Activated naive CD4-positive, alpha-beta T cell treated with anti-CD3 and anti-CD28 coated beads, Interleukin-2, amount 50 U/mL, for 24 hours (primary cell): ENCODE measurements at regions not wholly inside any gene's neighbourhood (a gene's known extent, or its start where the extent isn't known, plus 50 kb on each side); places are given as distances from the start of the nearest gene placed in this dataset.
A peak's percentile ranks its signal among the peaks of the same experiment; 100 is the strongest.
"Not testable (repeated sequence)": the region's sequence is repeated elsewhere in the genome, so short reads cannot be mapped to it uniquely, and the experiment has no call there.

Experiments
- H3K27ac Mint-ChIP-seq: one replicate; pipeline ENCODE4 v1.8.0; 2021; ENCODE audit warnings: mild to moderate bottlenecking, mixed read lengths
- H3K27me3 Mint-ChIP-seq: one replicate; pipeline ENCODE4 v1.8.0; 2021; ENCODE audit warnings: mixed read lengths
- H3K36me3 Mint-ChIP-seq: one replicate; pipeline ENCODE4 v1.8.0; 2021; ENCODE audit warnings: mixed read lengths
- H3K4me1 Mint-ChIP-seq: one replicate; pipeline ENCODE4 v1.8.0; 2021; ENCODE audit warnings: mixed read lengths
- H3K4me3 Mint-ChIP-seq: one replicate; pipeline ENCODE4 v1.8.0; 2021; ENCODE audit warnings: mild to moderate bottlenecking, mixed read lengths
- H3K9me3 Mint-ChIP-seq: one replicate; pipeline ENCODE4 v1.8.0; 2021; ENCODE audit warnings: mixed read lengths

DNA sequence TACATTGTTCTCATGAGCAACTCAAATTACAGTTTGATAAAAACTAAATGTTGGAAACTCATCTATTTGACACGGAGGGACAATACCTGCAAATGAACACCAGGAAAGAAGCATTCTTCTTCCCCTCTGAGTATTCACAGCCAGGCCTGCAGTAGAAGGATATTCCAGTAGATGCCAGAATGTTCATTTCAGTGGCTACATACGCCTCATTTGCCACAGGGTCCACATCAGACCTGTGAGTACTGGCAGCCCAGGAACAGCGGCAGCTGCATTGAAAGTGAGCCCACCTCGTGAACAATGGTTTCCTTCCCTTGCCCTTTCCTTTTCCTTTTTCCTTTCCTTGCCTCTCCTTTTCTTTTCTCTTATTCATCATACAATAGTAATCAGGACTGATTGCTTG is 81.1 kb upstream of the NEIL3 start:
- H3K4me3 Mint-ChIP-seq, result no peak overlapping the region
- H3K36me3 Mint-ChIP-seq, result no peaks in the 10 kb centered on the region
- peaks cover 8% of the 10 kb centered on the region for H3K4me1 Mint-ChIP-seq
- H3K27me3 Mint-ChIP-seq, result no peaks in the 10 kb centered on the region
- no peaks in the 10 kb centered on the region for H3K9me3 Mint-ChIP-seq
- H3K27ac Mint-ChIP-seq, result no peak overlapping the region

DNA sequence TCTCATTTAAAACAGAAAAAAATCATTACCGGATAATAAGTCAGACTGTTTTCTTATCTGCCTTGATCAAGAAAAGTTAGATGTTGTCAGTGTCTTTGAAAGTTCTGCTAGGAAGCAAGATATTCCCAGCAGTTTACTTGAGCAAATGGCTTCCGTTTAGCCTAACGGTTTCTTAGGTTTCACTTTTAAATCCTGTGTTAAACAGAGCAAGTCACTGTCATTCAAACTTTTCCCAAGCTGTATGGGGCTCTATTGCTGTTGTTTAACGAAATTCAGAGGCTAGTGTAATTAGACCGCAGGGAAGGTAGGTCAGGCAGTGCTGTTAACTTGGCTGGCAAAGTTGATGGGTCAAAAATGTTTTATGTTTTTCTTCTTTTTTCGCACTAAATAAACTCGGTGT is 80.3 kb upstream of the NEIL3 start:
- Mint-ChIP-seq H3K4me1 (peaks cover 8% of the 10 kb centered on the region), H3K4me3 (peak overlapping the region; percentile 64), H3K27ac (no peak overlapping the region), H3K36me3 (no peaks in the 10 kb centered on the region), H3K27me3 (no peaks in the 10 kb centered on the region), H3K9me3 (no peaks in the 10 kb centered on the region)

DNA sequence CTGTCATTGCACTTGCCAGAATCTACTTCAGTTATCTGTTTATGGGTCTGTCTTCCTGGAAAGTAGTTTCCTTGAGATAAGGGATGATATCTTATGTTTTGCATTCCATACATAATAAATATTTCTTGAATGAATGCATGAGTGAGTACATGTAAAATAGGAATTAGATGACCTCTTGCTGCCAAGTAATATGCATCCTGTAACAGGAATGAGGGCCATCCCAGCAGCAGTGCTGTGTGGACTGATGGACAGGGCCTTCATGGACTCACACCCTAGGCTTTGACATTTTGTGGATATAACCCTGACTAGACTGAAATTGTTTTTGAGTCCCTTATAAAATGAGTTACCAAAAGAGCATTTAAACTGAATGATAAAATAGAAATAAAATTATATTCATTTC is 77.2 kb upstream of the NEIL3 start:
- Mint-ChIP-seq H3K4me3 (no peak overlapping the region), H3K4me1 (peaks cover 8% of the 10 kb centered on the region), H3K36me3 (no peaks in the 10 kb centered on the region), H3K9me3 (no peaks in the 10 kb centered on the region), H3K27me3 (no peaks in the 10 kb centered on the region), H3K27ac (no peak overlapping the region)

DNA sequence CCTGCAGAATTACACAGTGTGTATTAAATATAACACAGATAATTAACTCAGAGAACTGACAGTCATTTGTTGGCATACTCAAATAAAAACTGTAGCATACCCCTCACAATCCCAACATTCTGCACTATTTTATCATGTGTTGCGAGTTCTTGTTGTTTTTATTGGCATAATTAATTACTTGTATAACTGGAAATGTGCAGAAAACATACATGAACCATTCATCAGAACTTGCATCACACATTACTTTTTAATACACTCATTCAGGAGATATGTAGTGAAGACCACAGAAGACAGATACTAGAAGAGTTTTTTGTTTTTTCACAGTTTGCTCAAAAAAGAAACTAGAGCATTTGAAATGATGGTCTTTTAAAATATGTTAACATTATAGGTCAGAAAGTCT is 74.6 kb upstream of the NEIL3 start:
- Mint-ChIP-seq H3K4me3 (no peak overlapping the region), H3K4me1 (no peaks in the 10 kb centered on the region), H3K27me3 (no peaks in the 10 kb centered on the region), H3K27ac (no peak overlapping the region), H3K36me3 (no peaks in the 10 kb centered on the region), H3K9me3 (no peaks in the 10 kb centered on the region)

DNA sequence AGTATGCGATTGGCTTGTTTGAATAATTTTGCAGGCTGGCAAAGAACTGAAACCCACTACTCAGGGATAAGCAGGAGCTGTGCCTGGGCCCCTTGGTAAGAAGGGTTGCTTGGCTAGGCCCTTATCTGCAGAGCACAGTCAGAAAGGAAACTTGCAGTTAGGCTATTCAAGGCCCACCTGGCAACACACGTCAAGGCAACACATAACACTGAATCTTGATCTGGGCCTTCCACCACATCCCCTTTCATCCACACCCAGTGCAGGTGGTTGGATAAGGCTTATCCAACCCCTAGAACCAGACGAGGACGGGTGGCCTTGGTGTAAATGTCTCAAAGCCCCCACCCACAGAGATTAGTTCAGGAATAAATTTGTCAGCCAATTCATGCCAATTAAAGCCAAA is 72.8 kb upstream of the NEIL3 start:
- H3K4me3 Mint-ChIP-seq, result no peak overlapping the region
- H3K9me3 Mint-ChIP-seq, result no peaks in the 10 kb centered on the region
- H3K27ac Mint-ChIP-seq, result no peak overlapping the region
- H3K27me3 Mint-ChIP-seq, result no peaks in the 10 kb centered on the region
- H3K36me3 Mint-ChIP-seq, result no peaks in the 10 kb centered on the region
- no peaks in the 10 kb centered on the region for H3K4me1 Mint-ChIP-seq

DNA sequence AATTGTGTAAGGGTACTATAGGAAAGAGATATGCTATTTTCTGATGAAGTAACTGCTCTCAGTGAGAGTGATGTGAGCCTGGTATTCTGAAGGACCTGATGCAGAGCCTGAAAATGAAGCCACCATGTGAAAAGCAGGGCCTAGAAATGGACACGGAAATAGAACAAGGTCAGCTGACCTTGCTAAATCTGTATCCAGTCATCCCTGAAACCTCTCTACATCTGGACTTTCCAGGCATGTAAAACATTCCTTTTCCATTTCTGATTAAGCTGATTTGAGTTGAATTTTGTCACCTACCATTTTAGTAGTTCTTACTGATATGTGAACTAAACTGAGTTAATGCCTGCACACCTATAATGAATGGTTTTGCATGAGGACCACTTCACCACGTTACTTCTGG is 72.4 kb upstream of the NEIL3 start:
- no peaks in the 10 kb centered on the region for H3K4me1 Mint-ChIP-seq
- no peak overlapping the region for H3K4me3 Mint-ChIP-seq
- no peaks in the 10 kb centered on the region for H3K27me3 Mint-ChIP-seq
- no peak overlapping the region for H3K27ac Mint-ChIP-seq
- no peaks in the 10 kb centered on the region for H3K36me3 Mint-ChIP-seq
- no peaks in the 10 kb centered on the region for H3K9me3 Mint-ChIP-seq

DNA sequence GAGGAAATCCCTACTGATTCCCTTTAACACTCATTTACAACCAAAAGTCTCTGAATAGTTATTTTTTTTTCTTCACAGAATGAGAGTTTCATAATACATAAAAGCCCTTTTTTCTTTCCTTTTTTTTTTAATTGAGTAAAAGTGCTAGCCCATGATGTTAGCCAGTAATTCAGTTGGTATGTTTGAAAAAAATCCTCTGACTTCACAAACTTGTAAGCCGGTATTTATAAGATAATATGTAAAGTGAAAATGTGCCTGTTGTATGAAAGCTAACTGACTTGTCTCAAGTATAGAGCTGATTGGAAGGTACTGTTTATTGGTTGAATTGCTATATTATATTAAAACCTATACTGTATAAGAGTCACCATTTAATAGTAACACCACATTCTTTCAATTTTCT is 70.2 kb upstream of the NEIL3 start:
- Mint-ChIP-seq H3K9me3 (no peaks in the 10 kb centered on the region), H3K27ac (no peak overlapping the region), H3K36me3 (no peaks in the 10 kb centered on the region), H3K27me3 (no peaks in the 10 kb centered on the region), H3K4me3 (no peak overlapping the region), H3K4me1 (no peaks in the 10 kb centered on the region)

DNA sequence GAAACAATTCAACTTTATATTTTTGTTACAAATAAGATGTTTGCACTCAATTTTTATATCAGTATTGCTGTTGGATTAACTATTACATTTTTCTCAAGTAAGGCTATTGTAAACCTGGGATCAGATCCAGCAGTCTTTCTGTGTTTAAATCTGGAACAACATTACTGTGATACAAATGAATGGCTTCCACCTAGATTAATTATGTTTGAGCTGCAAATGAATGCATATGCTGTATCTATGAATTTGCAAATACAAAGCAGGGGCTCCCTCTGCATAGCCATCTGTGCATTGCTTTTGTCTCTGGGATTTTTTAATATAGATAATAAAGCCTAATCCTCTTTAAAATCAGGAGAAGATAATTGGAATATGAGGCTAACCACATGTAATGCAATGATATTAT is 69.8 kb upstream of the NEIL3 start:
- Mint-ChIP-seq H3K4me3 (no peak overlapping the region), H3K27ac (no peak overlapping the region), H3K4me1 (no peaks in the 10 kb centered on the region), H3K36me3 (no peaks in the 10 kb centered on the region), H3K27me3 (no peaks in the 10 kb centered on the region), H3K9me3 (no peaks in the 10 kb centered on the region)

DNA sequence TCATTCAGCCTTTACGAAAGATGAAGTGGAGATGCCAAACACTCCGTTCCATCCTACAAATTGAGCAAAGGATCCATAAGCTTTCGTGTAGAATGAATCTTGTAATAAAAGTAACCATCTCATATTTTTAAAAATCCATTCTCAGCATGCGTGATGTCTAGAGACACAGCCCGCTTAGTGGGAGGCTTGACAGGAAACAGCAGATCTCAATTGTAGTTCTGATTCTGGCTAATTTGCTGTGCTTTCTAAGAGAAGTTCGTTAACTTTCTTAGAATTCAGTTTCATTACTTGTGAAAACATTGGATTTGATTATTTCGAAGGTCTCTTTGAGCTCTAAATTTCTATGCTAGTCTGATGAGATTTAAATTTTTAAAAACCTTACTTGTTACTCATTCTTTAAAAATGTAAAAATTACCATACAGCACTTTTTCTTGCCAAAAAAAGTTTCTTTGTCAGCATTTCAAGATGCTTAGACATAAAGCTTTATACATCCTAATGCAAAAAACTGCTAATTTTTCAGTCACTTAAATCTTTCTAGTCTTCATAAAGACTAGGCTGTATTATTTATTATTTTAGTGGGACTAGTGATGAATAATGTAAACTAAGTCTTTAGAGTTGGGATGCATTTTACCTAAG is 66.9 kb upstream of the NEIL3 start:
- H3K4me3 Mint-ChIP-seq, result no peak overlapping the region
- H3K27ac Mint-ChIP-seq, result no peak overlapping the region
- no peaks in the 10 kb centered on the region for H3K36me3 Mint-ChIP-seq
- H3K27me3 Mint-ChIP-seq, result peaks cover 4% of the 10 kb centered on the region
- no peaks in the 10 kb centered on the region for H3K4me1 Mint-ChIP-seq
- H3K9me3 Mint-ChIP-seq, result no peaks in the 10 kb centered on the region

DNA sequence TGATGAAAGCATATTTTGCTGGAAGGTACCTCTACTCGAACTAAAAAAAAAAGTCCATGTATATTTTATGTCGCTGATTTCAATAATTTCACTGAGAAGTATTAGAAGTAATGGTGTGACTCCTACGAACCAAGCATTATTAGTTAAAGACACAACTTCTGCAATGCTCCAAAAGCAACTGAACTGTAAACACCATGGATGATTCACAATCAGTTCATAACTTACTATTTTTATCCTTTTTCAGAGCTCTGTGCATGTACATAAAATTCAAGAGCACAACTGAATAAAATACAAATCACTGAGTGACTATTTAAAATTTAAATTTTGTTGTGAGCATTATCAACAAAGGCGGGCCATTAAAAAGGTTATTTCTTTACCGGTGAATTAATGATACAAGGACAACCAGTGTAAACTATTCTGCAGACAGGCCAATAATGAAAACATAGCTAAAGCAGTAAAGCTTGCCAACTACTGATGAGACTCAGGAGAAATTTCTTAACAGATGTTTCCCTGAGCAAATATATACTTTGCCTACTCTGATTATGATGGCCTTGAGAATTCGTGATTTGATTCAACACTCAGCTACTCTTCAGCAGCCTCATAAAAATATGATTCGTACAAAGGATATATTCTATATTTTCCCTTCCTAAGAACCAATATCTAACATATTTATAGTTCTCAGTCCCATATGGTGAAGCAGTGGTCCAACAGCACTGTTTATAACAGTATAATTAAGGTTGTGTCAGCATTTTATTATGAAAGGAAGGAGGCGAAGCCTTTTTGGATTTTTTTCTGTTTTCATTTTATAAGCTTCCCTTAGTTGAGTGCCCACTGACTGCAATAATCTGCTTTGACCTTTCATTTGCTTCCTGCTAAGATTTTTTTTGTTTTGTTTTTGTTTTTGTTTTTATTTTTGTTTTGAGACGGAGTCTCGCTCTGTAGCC is 62.8 kb upstream of the NEIL3 start:
- H3K9me3 Mint-ChIP-seq, result no peaks in the 10 kb centered on the region
- no peak overlapping the region for H3K4me3 Mint-ChIP-seq
- no peak overlapping the region for H3K27ac Mint-ChIP-seq
- H3K36me3 Mint-ChIP-seq, result no peaks in the 10 kb centered on the region
- peaks cover 8% of the 10 kb centered on the region for H3K27me3 Mint-ChIP-seq
- H3K4me1 Mint-ChIP-seq, result peaks cover 11% of the 10 kb centered on the region

DNA sequence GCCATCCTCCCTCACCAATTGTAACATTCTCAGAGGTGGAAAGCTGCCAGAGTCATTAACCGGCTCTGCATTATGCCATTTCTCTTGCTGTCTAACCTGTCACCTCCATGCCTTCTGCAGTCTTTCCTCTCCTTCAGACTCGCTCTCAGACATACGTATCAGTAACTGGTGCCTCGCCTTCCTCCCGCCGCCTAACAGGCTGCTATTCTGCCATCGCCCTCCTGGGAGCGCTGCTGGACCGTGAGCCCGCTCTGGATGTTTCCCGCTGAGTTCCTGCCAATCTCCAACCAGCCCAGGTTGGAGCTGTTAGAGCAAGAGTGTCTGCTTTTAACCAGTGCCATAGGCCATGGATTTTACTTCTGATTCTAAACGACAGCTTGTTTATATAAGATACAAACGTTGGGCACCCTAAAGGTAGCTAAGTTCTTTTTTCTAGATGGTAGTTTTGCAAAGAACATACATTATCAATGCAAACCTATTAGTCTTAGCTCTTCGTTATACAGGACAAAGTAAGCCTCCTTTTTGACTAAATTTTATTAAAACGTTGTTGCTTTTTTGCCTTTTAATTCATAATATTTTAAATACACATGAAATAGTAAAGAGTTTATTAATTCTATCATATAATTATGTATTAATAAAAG is 59.5 kb upstream of the NEIL3 start:
- no peak overlapping the region for H3K27ac Mint-ChIP-seq

DNA sequence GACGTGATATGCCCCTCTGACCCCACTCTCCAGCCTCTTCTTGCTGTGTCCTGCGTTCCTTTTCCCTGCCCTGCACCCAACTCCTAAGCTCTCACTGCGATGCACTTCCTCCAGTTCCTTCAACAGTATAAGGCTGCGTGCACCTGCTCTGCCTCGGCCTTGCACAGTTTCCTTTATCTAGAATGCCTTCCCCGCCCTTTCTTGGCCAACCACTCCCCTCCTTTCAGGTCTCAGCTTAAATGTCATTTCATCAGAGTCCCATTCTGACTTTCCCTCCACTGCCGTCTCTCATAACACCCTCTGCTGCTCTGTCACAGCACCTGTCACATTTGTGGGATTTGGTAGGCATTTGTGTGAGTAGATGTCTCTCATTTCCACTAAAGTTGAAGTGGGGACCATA is 58.4 kb upstream of the NEIL3 start:
- no peak overlapping the region for H3K27ac Mint-ChIP-seq
- no peaks in the 10 kb centered on the region for H3K36me3 Mint-ChIP-seq
- peaks cover 6% of the 10 kb centered on the region for H3K27me3 Mint-ChIP-seq
- no peaks in the 10 kb centered on the region for H3K9me3 Mint-ChIP-seq
- H3K4me3 Mint-ChIP-seq, result no peak overlapping the region
- H3K4me1 Mint-ChIP-seq, result peaks cover 11% of the 10 kb centered on the region

More for the DNA sequence above, 59.5 kb upstream of the NEIL3 start:
- Mint-ChIP-seq H3K9me3 (no peaks in the 10 kb centered on the region), H3K27me3 (peaks cover 8% of the 10 kb centered on the region), H3K36me3 (no peaks in the 10 kb centered on the region), H3K4me3 (no peak overlapping the region), H3K4me1 (peaks cover 11% of the 10 kb centered on the region)

DNA sequence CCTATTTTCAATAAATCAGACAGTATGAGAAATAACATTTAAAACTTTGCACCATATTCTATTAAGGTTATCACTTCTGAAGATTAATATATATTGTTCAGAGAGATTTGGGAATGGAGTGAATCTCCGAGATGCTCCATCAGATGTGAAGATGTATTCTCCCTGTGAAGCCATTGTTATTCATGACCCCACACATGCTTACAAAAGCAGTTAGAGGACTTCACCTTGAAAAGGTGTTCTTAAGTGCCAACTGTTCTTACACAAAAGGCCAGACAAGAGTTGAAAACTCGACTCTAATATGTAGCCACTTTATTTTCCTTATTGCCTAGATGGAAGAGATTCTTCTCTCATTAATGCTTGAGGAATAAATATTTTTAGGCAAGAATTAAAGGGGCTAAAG is 54.3 kb upstream of the NEIL3 start:
- Mint-ChIP-seq H3K27me3 (no peaks in the 10 kb centered on the region), H3K27ac (no peak overlapping the region), H3K9me3 (no peaks in the 10 kb centered on the region), H3K36me3 (no peaks in the 10 kb centered on the region), H3K4me3 (no peak overlapping the region), H3K4me1 (peaks cover 6% of the 10 kb centered on the region)

DNA sequence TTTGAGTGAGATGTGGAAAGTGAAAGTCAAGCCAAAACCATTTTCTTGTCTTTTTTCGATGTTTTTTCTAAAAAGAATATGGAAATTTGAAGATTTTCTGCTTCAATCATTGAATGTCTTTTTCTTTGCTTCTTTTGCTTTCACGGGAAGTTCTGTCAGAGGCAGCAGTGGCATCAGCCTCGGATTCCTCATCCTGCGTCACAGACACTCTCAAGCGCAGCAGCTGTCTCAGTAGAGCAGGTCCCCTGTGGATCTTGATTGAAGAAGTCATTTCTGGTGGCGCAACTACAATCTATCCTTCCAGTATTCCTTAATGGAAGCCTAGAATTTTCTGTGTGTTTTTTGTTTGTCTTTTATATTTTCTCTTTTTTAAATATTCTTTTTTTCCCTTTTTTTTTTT is 52.7 kb upstream of the NEIL3 start:
- Mint-ChIP-seq H3K27me3 (peaks cover 1% of the 10 kb centered on the region), H3K27ac (no peak overlapping the region), H3K4me1 (no peaks in the 10 kb centered on the region), H3K36me3 (no peaks in the 10 kb centered on the region), H3K9me3 (no peaks in the 10 kb centered on the region), H3K4me3 (no peak overlapping the region)

DNA sequence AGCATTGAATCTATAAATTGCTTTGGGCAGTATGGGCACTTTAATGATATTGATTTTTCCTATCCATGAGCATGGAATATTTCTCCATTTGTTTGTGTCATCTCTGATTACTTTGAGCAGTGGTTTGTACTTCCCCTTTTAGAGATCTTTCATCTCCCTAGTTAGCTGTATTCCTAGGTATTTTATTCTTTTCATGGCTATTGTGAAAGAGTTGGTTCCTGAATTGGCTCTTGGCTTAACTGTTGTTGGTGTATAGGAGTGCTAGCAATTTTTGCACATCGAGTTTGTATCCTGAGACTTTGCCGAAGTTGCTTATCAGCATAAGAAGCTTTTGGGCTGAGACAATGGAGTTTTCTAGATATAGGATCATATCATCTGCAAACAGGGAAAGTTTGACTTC is 50.2 kb upstream of the NEIL3 start:
- H3K4me3 Mint-ChIP-seq, H3K27me3 Mint-ChIP-seq, H3K27ac Mint-ChIP-seq, H3K36me3 Mint-ChIP-seq, H3K9me3 Mint-ChIP-seq, H3K4me1 Mint-ChIP-seq: not testable (repeated sequence)
